CD14-positive monocyte (primary cell): ENCODE measurements at regions not wholly inside any gene's neighbourhood (a gene's known extent, or its start where the extent isn't known, plus 50 kb on each side); places are given as distances from the start of the nearest gene placed in this dataset.

Source experiments
- DNase-seq, 3 donors: peaks; one replicate each; pipeline ENCODE4 v3.0.0-alpha.2; 2011 to 2022
- H2AFZ ChIP-seq: 2 replicates; pipeline ENCODE4 v1.6.0; 2012; ENCODE audit warnings: mild to moderate bottlenecking, low read depth, low read length, inconsistent platforms; ENCODE audit not compliant: insufficient read depth, poor library complexity, severe bottlenecking
- H3K27ac ChIP-seq, 2 donors: 1 replicate in 1 of 2; 2 replicates in 1 of 2; pipeline ENCODE4 v1.5.1; 2012 to 2013; ENCODE audit warnings: low read length in 2 of 2, control low read depth in 1 of 2, inconsistent platforms in 1 of 2, low read depth in 1 of 2, mild to moderate bottlenecking in 1 of 2
- H3K27me3 ChIP-seq, 2 donors: one replicate each; pipeline versions ENCODE4 v1.6.0 to v1.6.1; 2011 to 2013; ENCODE audit warnings: low read length in 2 of 2; ENCODE audit not compliant: control insufficient read depth in 2 of 2, insufficient read depth in 2 of 2
- H3K36me3 ChIP-seq, 2 donors: replicated peaks in 1 of 2; 1 replicate in 1 of 2; 2 replicates in 1 of 2; pipeline versions ENCODE4 v1.5.1 to v1.6.1; 2012 to 2013; ENCODE audit warnings: low read length in 2 of 2, control low read depth in 1 of 2, inconsistent platforms in 1 of 2, mild to moderate bottlenecking in 1 of 2; ENCODE audit not compliant: insufficient read depth in 2 of 2, control insufficient read depth in 1 of 2
- H3K4me1 ChIP-seq, 2 donors: 1 replicate in 1 of 2; 2 replicates in 1 of 2; pipeline versions ENCODE4 v1.5.1 to v1.6.1; 2012 to 2013; ENCODE audit warnings: low read length in 2 of 2, control low read depth in 1 of 2, inconsistent platforms in 1 of 2, mild to moderate bottlenecking in 1 of 2, moderate library complexity in 1 of 2; ENCODE audit not compliant: insufficient read depth in 2 of 2, control insufficient read depth in 1 of 2
- H3K4me2 ChIP-seq: replicated peaks from 2 replicates; pipeline ENCODE3; 2012; ENCODE audit warnings: low read length, moderate library complexity, mild to moderate bottlenecking; ENCODE audit not compliant: poor library complexity, severe bottlenecking; ENCODE audit errors: extremely low read depth
- H3K4me3 ChIP-seq, 3 experiments: fragments of 200-600 bp in 1 of 3; sonication (generic) in 1 of 3; replicated peaks in 1 of 3; 1 replicate in 2 of 3; 2 replicates in 1 of 3; pipeline ENCODE4 v1.5.1; 2011 to 2013; ENCODE audit warnings: low read length in 3 of 3, mild to moderate bottlenecking in 3 of 3, control low read depth in 2 of 3, low read depth in 2 of 3, inconsistent platforms in 1 of 3, moderate library complexity in 1 of 3
- H3K79me2 ChIP-seq: 2 replicates; pipeline ENCODE4 v1.6.0; 2012; ENCODE audit warnings: mild to moderate bottlenecking, control low read depth, inconsistent platforms, low read length, moderate library complexity; ENCODE audit not compliant: insufficient read depth
- H3K9ac ChIP-seq: 2 replicates; pipeline ENCODE4 v1.6.0; 2017; ENCODE audit warnings: low read length, mild to moderate bottlenecking; ENCODE audit not compliant: insufficient read depth, poor library complexity, severe bottlenecking
- H3K9me3 ChIP-seq, 2 donors: replicated peaks in 1 of 2; 1 replicate in 1 of 2; 2 replicates in 1 of 2; pipeline versions ENCODE4 v1.5.1 to v1.6.1; 2012 to 2013; ENCODE audit warnings: low read length in 2 of 2, control low read depth in 1 of 2; ENCODE audit not compliant: control insufficient read depth in 1 of 2, insufficient read depth in 1 of 2
- H4K20me1 ChIP-seq: 2 replicates; pipeline ENCODE4 v1.6.0; 2012; ENCODE audit warnings: mild to moderate bottlenecking, low read length, control low read depth, moderate library complexity; ENCODE audit not compliant: insufficient read depth
- H3K27ac Mint-ChIP-seq, 7 donors: one replicate each; pipeline ENCODE4 v1.8.0; 2020; ENCODE audit warnings: mild to moderate bottlenecking in 7 of 7, mixed read lengths in 7 of 7, moderate library complexity in 6 of 7, inconsistent platforms in 2 of 7
- H3K27me3 Mint-ChIP-seq, 3 donors: one replicate each; pipeline ENCODE4 v1.8.0; 2021 to 2022; ENCODE audit warnings: low read depth in 3 of 3, mild to moderate bottlenecking in 3 of 3, mixed read lengths in 3 of 3, moderate library complexity in 3 of 3, inconsistent platforms in 1 of 3
- H3K36me3 Mint-ChIP-seq, 2 donors: one replicate each; pipeline ENCODE4 v1.8.0; 2020; ENCODE audit warnings: mixed read lengths in 2 of 2, inconsistent platforms in 1 of 2, mild to moderate bottlenecking in 1 of 2
- H3K4me1 Mint-ChIP-seq: one replicate; pipeline ENCODE4 v1.8.0; 2020; ENCODE audit warnings: mild to moderate bottlenecking, mixed read lengths
- H3K4me3 Mint-ChIP-seq, 2 donors: one replicate each; pipeline ENCODE4 v1.8.0; 2020; ENCODE audit warnings: mild to moderate bottlenecking in 2 of 2, mixed read lengths in 2 of 2, moderate library complexity in 1 of 2
- H3K9me3 Mint-ChIP-seq, 7 donors: one replicate each; pipeline ENCODE4 v1.8.0; 2020 to 2022; ENCODE audit warnings: mixed read lengths in 7 of 7, mild to moderate bottlenecking in 6 of 7, moderate library complexity in 6 of 7, inconsistent platforms in 2 of 7
- WGBS: methylation state at CpG from one replicate; pipeline ENCODE4 v1.1.5; 2013; ENCODE audit warnings: missing lambda C conversion rate; ENCODE audit not compliant: insufficient coverage; 5-methylcytosine and 5-hydroxymethylcytosine counted together
- intact Hi-C, 2 donors: fragments of 100-400 bp; cut with micrococcal nuclease; formaldehyde crosslinking; loops; one replicate each; pipeline versions ENCODE4 v1.15.0 to v1.15.1; 2023
- TF ChIP-seq, protein P1 (sequence below): fragments of 200-600 bp; IDR thresholded peaks from one replicate; pipeline ENCODE4 v1.8.0; 2022; ENCODE audit warnings: antibody characterized with exemption, mild to moderate bottlenecking

DNA sequence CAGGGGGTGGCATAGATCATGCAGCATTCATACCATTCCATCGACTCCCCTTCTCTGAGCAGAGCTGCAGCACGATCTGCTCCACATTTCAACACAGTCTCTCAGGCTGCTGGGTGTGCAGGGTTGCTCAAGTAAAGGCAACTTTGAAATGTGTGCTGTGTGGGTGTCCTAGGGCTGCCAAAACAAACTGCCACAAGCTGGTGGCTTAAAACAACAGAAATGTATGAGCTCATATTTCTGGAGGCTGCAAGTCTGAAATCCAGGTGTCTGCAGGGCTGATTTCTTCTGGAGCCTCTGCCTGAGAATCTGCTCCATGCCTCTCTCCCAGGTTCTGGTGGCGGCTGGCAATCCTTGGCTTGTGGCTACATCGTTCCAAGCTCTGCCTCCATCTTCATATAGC is 63.7 kb upstream of the WDFY2 start:
- Mint-ChIP-seq H3K36me3 (peaks cover 1 to 2% of the 10 kb centered on the region in 2 donors), H3K27ac (no peak overlapping the region), H3K27me3 (peaks cover 0 to 4% (median 1%) of the 10 kb centered on the region in 3 donors), H3K4me1 (peaks cover 20% of the 10 kb centered on the region), H3K9me3 (peaks cover 0 to 4% (median 2%) of the 10 kb centered on the region in 7 donors), H3K4me3 (no peak overlapping the region)
- H3K27me3 ChIP-seq = no peaks in the 10 kb centered on the region
- H3K79me2 ChIP-seq = no peaks in the 10 kb centered on the region
- no peaks in the 10 kb centered on the region for H3K36me3 ChIP-seq
- H3K27ac ChIP-seq = no peak overlapping the region
- 100% methylated on average over 2 of the region's 4 CpGs for WGBS
- H3K4me1 ChIP-seq = peaks cover 18 to 20% of the 10 kb centered on the region in 2 donors
- H3K9ac ChIP-seq = no peak overlapping the region
- no peaks in the 10 kb centered on the region for H4K20me1 ChIP-seq
- no peaks in the 10 kb centered on the region for H3K9me3 ChIP-seq
- no peak overlapping the region for H3K4me3 ChIP-seq
- DNase-seq = no peak
- TF ChIP-seq, protein P1, sequence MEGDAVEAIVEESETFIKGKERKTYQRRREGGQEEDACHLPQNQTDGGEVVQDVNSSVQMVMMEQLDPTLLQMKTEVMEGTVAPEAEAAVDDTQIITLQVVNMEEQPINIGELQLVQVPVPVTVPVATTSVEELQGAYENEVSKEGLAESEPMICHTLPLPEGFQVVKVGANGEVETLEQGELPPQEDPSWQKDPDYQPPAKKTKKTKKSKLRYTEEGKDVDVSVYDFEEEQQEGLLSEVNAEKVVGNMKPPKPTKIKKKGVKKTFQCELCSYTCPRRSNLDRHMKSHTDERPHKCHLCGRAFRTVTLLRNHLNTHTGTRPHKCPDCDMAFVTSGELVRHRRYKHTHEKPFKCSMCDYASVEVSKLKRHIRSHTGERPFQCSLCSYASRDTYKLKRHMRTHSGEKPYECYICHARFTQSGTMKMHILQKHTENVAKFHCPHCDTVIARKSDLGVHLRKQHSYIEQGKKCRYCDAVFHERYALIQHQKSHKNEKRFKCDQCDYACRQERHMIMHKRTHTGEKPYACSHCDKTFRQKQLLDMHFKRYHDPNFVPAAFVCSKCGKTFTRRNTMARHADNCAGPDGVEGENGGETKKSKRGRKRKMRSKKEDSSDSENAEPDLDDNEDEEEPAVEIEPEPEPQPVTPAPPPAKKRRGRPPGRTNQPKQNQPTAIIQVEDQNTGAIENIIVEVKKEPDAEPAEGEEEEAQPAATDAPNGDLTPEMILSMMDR = no peak
- intact Hi-C loops = loop anchor here in 1 of 2 donors (5.0 kb wide), 1 partner anchor 37 kb away; no protein-coding TSS in a partner anchor
- no peak overlapping the region for H3K4me2 ChIP-seq
- H2AFZ ChIP-seq = no peak overlapping the region

DNA sequence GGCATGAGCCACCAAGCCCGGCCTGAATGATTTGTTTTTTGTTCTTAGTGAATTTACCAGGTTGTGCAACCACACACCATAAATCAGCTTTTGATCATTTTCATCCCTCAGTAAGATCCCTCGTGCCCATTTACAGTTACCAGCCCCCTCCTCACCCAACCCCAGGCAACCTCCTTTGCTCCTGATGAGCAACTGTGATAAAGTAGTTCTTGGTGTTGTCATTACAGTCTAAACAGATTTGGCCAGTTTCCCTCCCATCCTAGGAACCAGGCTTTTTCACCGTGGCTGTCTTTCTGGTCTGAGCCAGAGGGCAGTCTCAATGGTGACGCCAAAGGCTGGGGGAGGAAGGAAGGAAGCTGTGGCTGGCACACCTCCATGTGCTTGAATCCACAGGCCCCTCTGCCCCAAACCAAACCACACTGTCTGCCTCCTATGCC is 61.2 kb upstream of the WDFY2 start:
- TF ChIP-seq, protein P1 = no peak
- Mint-ChIP-seq H3K36me3 (peaks cover 0 to 2% of the 10 kb centered on the region in 2 donors), H3K27me3 (peaks cover 0 to 4% (median 1%) of the 10 kb centered on the region in 3 donors), H3K4me1 (peaks cover 19% of the 10 kb centered on the region), H3K4me3 (peak overlapping the region in 1 of 2 donors; percentile 16), H3K27ac (peak overlapping the region in 4 of 7 donors; percentile 52 to 77 (median 76)), H3K9me3 (peaks cover 0 to 2% (median 0%) of the 10 kb centered on the region in 7 donors)
- H3K4me1 ChIP-seq = peaks cover 18 to 20% of the 10 kb centered on the region in 2 donors
- no CpG with 5 or more reads among the region's 4 CpGs for WGBS
- DNase-seq = peak in 2 of 3 donors; percentile 29 to 31
- no peaks in the 10 kb centered on the region for H3K9me3 ChIP-seq
- peak overlapping the region; percentile 41 for H2AFZ ChIP-seq
- peak overlapping the region in 1 of 2 donors; percentile 22 for H3K27ac ChIP-seq
- H3K36me3 ChIP-seq = no peaks in the 10 kb centered on the region
- no peaks in the 10 kb centered on the region for H3K79me2 ChIP-seq
- H3K9ac ChIP-seq = no peak overlapping the region
- no peaks in the 10 kb centered on the region for H4K20me1 ChIP-seq
- H3K4me3 ChIP-seq = peak overlapping the region in 1 of 3 experiments; percentile 2
- intact Hi-C loops = loop anchor here in 1 of 2 donors (5.0 kb wide), 1 partner anchor 34 kb away; no protein-coding TSS in a partner anchor
- H3K27me3 ChIP-seq = no peaks in the 10 kb centered on the region
- H3K4me2 ChIP-seq = peak overlapping the region; percentile 38
